Heart left ventricle (tissue), 16 donors: ENCODE measurements at regions not wholly inside any gene's neighbourhood (a gene's known extent, or its start where the extent isn't known, plus 50 kb on each side); places are given as distances from the start of the nearest gene placed in this dataset.

ENCODE experiments used
- ATAC-seq, 4 donors: fragments of 200-7000 bp; cut with Tn5 transposase; one replicate each; pipeline ENCODE4 v1.9.1; 2020 to 2022; ENCODE audit warnings: moderate library complexity in 4 of 4, mild to moderate bottlenecking in 3 of 4, moderate number of reproducible peaks in 1 of 4
- DNase-seq, 5 donors: peaks; one replicate each; pipeline ENCODE4 v3.0.0-alpha.2; 2020
- H3K27ac ChIP-seq, 12 donors: fragments of 200-600 bp; sonication (generic) in 4 of 12; one replicate each; pipeline versions ENCODE4 v1.5.0 to v1.8.0; 2016 to 2022; ENCODE audit warnings: mild to moderate bottlenecking in 2 of 12
- H3K27me3 ChIP-seq, 9 donors: fragments of 200-600 bp; sonication (generic) in 2 of 9; one replicate each; pipeline versions ENCODE4 v1.5.1 to v1.8.0; 2016 to 2022; ENCODE audit warnings: mild to moderate bottlenecking in 3 of 9
- H3K36me3 ChIP-seq, 9 donors: fragments of 200-600 bp; sonication (generic) in 2 of 9; one replicate each; pipeline versions ENCODE4 v1.5.0 to v1.8.0; 2018 to 2022; ENCODE audit warnings: mild to moderate bottlenecking in 2 of 9
- H3K4me1 ChIP-seq, 12 donors: fragments of 200-600 bp; sonication (generic) in 4 of 12; one replicate each; pipeline versions ENCODE4 v1.5.0 to v1.8.0; 2016 to 2022; ENCODE audit warnings: mild to moderate bottlenecking in 3 of 12
- H3K4me3 ChIP-seq, 12 donors: fragments of 200-600 bp; sonication (generic) in 4 of 12; one replicate each; pipeline versions ENCODE4 v1.5.0 to v1.8.0; 2017 to 2022; ENCODE audit warnings: mild to moderate bottlenecking in 9 of 12, moderate library complexity in 4 of 12
- H3K9me3 ChIP-seq, 12 donors: fragments of 200-600 bp; sonication (generic) in 4 of 12; one replicate each; pipeline versions ENCODE4 v1.5.0 to v1.8.0; 2016 to 2022; ENCODE audit warnings: mild to moderate bottlenecking in 1 of 12
- CTCF ChIP-seq, 12 donors: fragments of 200-600 bp; sonication (generic) in 4 of 12; IDR thresholded peaks; one replicate each; pipeline versions ENCODE4 v1.5.0 to v1.8.0; 2018 to 2022; ENCODE audit warnings: antibody characterized with exemption in 12 of 12, mild to moderate bottlenecking in 5 of 12
- POLR2A ChIP-seq, 2 donors: fragments of 450-650 bp; IDR thresholded peaks; one replicate each; pipeline ENCODE4 v1.6.1; 2017; ENCODE audit warnings: antibody characterized with exemption in 2 of 2, mild to moderate bottlenecking in 2 of 2, moderate library complexity in 2 of 2
- WGBS, 4 donors: extraction: QIAGEN DNeasy Blood & Tissue Kit in 2 of 4; methylation state at CpG; one replicate each; pipeline versions ENCODE4 v1.1.5 to v1.1.7; 2013 to 2018; 5-methylcytosine and 5-hydroxymethylcytosine counted together
- intact Hi-C, 10 donors: fragments of 100-400 bp; cut with DNase I; formaldehyde crosslinking; loops; one replicate each; pipeline versions ENCODE4 v1.11.1 to v1.14.2; 2022
- donor health status: ischemic (EF 13 %, LVEDD 7.1; RV severe dilation, severe dysfunction).
- donor health status: healthy with polysubstance abuse.
- donor health status: DM: no; HTN: yes; CAD: no.
- donor health status: DM: no; HTN: no; CAD: no.
- donor health status: ischemic (EF 25% LVEDD 6.9; RV normal size, moderate dysfunction).
- donor health status: ischemic (EF 25% LVEDD 5.7; RV mildly dilated, moderate dysfunction).
- donor health status: healthy.
- donor health status: DM: yes; HTN: yes; CAD: no.
- donor health status: ischemic (EF 35%, LVEDD 5.7; RV mildly dilated, moderate dysfunction).
- donor health status: nonischemic (EF 11% LVEDD 7.7; RV severe dilation, severe dysfunction).
- donor health status: DM: yes; HTN: yes; CAD: no.
- donor health status: PGD.
- donor health status: ischemic (EF 29% LVEDD 5.4; RV normal size, mild dysfunction).
- donor health status: nonischemic (EF 23%, LVEDD 6.1; RV moderate dilation, normal function).

GRCh38 chr11:116123739-116124138 lies 619.5 kb upstream of the CADM1 start:
- intact Hi-C loops = no loop called here
- Histone ChIP-seq H3K4me1 (no peaks in the 10 kb centered on the region), H3K27ac (no peak overlapping the region), H3K36me3 (no peaks in the 10 kb centered on the region), H3K4me3 (no peak overlapping the region), H3K27me3 (peaks cover 0 to 4% (median 0%) of the 10 kb centered on the region in 9 donors), H3K9me3 (no peaks in the 10 kb centered on the region)
- TF ChIP-seq CTCF (IDR thresholded peaks at IDR 0.05) (no peak), POLR2A (IDR thresholded peaks at IDR 0.05) (no peak)
- DNase-seq (no peak), ATAC-seq (no peak)
- 89 to 94% (median 93%) methylated on average over 5 of the region's 5 CpGs for WGBS, 4 donors

DNA sequence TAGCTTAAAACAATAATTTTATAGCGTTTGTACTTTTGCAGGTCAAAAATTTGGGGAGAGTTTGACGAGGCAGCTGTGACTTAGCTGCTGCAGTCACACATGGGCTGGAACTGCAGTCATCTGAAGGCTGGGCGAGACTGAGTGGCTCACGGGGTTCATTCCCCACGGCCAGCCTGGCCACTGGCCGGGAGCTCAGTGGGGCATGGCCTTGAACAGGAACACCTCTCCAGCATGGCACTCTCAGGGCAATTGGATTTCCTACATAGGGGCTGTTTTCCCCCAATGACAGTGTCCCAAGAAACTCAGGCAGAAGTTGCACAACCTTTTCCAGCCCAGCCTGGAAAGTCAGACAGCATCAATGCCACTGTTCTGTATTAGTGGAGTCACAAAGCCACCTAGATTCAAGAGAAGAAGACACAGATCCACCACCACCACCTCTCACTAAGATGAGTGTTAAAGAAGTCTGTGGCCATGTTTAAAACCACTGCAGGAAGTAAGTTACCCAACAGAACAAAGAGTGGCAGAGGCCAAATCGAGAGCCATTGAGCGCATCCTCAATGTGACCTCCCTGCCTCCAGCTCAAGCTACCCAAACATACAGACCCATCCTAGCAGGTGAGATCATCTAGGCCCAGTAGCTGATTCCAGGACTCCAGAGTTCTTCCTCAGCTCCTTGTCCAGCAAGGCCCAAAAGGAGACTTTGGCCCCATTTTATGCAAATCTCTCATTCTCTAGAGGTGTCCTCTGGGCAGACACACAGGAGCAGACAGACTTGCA lies 618.7 kb upstream of the CADM1 start:
- DNase-seq (no peak), ATAC-seq (no peak)
- intact Hi-C loops = no loop called here
- H3K4me3 ChIP-seq = no peak overlapping the region
- H3K4me1 ChIP-seq = no peaks in the 10 kb centered on the region
- no peaks in the 10 kb centered on the region for H3K9me3 ChIP-seq
- H3K27ac ChIP-seq = no peak overlapping the region
- H3K27me3 ChIP-seq = peaks cover 0 to 7% (median 0%) of the 10 kb centered on the region in 9 donors
- H3K36me3 ChIP-seq = no peaks in the 10 kb centered on the region
- whole genome bisulfite sequencing, 4 donors = 86 to 91% (median 89%) methylated on average over 8 of the region's 8 CpGs
- TF ChIP-seq CTCF (IDR thresholded peaks at IDR 0.05) (no peak), POLR2A (IDR thresholded peaks at IDR 0.05) (no peak)

DNA sequence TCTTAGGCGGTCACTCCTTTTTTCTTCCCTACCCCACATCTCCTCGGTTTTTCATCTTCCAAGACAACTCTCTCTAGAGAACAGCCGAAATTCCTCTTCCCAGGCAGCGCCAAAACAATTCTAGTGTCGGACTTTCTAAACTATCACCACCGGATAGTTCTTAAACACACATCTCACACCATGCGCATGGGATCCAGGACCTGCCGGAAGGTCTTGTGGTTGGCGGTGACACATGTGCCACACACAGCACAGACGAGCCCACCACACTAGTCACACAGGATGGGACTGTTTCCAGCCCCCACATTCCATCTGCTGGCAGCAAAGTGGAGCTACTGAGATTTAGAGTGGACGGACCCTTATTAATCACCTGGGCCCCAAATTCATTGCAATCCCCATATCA lies 614.9 kb upstream of the CADM1 start:
- intact Hi-C loops = no loop called here
- Histone ChIP-seq H3K36me3 (no peaks in the 10 kb centered on the region), H3K27me3 (peaks cover 0 to 7% (median 0%) of the 10 kb centered on the region in 9 donors), H3K9me3 (no peaks in the 10 kb centered on the region), H3K4me1 (no peaks in the 10 kb centered on the region), H3K4me3 (no peak overlapping the region), H3K27ac (no peak overlapping the region)
- WGBS, 4 donors = 93 to 94% (median 93%) methylated on average over 11 of the region's 11 CpGs
- ATAC-seq = no peak
- no peak for TF ChIP-seq POLR2A (IDR thresholded peaks at IDR 0.05)
- no peak for TF ChIP-seq CTCF (IDR thresholded peaks at IDR 0.05)
- no peak for DNase-seq

GRCh38 chr11:116118138-116118470 lies 613.9 kb upstream of the CADM1 start:
- Histone ChIP-seq H3K27ac (no peak overlapping the region), H3K4me1 (no peaks in the 10 kb centered on the region), H3K36me3 (no peaks in the 10 kb centered on the region), H3K9me3 (peaks cover 0 to 9% (median 0%) of the 10 kb centered on the region in 12 donors), H3K27me3 (peaks cover 0 to 7% (median 0%) of the 10 kb centered on the region in 9 donors), H3K4me3 (no peak overlapping the region)
- no peak for DNase-seq
- TF ChIP-seq CTCF (IDR thresholded peaks at IDR 0.05) = no peak
- TF ChIP-seq POLR2A (IDR thresholded peaks at IDR 0.05) = no peak
- intact Hi-C loops = no loop called here
- 73 to 90% (median 79%) methylated on average over 4 of the region's 4 CpGs for WGBS, 4 donors
- ATAC-seq = no peak
